Psoas muscle (tissue), 7 donors: ENCODE measurements at regions not wholly inside any gene's neighbourhood (a gene's known extent, or its start where the extent isn't known, plus 50 kb on each side); places are given as distances from the start of the nearest gene placed in this dataset.

Experiments
- ATAC-seq, 4 donors: fragments of 200-7000 bp; cut with Tn5 transposase; one replicate each; pipeline ENCODE4 v1.9.1; 2020; ENCODE audit warnings: moderate library complexity in 3 of 4, mild to moderate bottlenecking in 2 of 4
- DNase-seq, 2 donors: peaks; one replicate each; pipeline ENCODE4 v3.0.0-alpha.2; 2020
- H3K27ac ChIP-seq: fragments of 200-600 bp; one replicate; pipeline ENCODE4 v1.8.0; 2022
- H3K27me3 ChIP-seq, 3 donors: fragments of 200-600 bp in 1 of 3; one replicate each; pipeline versions ENCODE4 v1.6.1 to v1.8.0; 2013 to 2022; ENCODE audit warnings: low read length in 2 of 3, mild to moderate bottlenecking in 2 of 3, moderate library complexity in 1 of 3; ENCODE audit not compliant: insufficient read depth in 3 of 3
- H3K36me3 ChIP-seq, 2 donors: fragments of 200-600 bp in 1 of 2; one replicate each; pipeline versions ENCODE4 v1.6.1 to v1.8.0; 2013 to 2022; ENCODE audit warnings: low read depth in 1 of 2, mild to moderate bottlenecking in 1 of 2, moderate library complexity in 1 of 2; ENCODE audit not compliant: insufficient read depth in 1 of 2
- H3K4me1 ChIP-seq: fragments of 200-600 bp; one replicate; pipeline ENCODE4 v1.8.0; 2022
- H3K4me3 ChIP-seq: fragments of 200-600 bp; one replicate; pipeline ENCODE4 v1.8.0; 2022; ENCODE audit warnings: mild to moderate bottlenecking
- H3K9me3 ChIP-seq: fragments of 200-600 bp; one replicate; pipeline ENCODE4 v1.8.0; 2022
- CTCF ChIP-seq: fragments of 200-600 bp; IDR thresholded peaks from one replicate; pipeline ENCODE4 v1.8.0; 2022; ENCODE audit warnings: antibody characterized with exemption
- WGBS, 3 donors: extraction: QIAGEN DNeasy Blood & Tissue Kit; methylation state at CpG; one replicate each; pipeline versions ENCODE4 v1.1.6 to v1.1.7; 2013; 5-methylcytosine and 5-hydroxymethylcytosine counted together
- intact Hi-C, 2 donors: fragments of 100-400 bp; cut with DNase I; formaldehyde crosslinking; loops; one replicate each; pipeline versions ENCODE4 v1.11.0 to v1.14.2; 2022
- donor health status: healthy with polysubstance abuse.
- donor health status: DM: no; HTN: no; CAD: no; lungs with moderate emphysema.
- donor health status: Bipolar disorder and iron deficiency.
- donor health status: healthy.
- donor health status: DM: yes; HTN: yes; CAD: no.
- donor health status: DM: no; HTN: no; CAD: no.
- donor health status: DM: yes; HTN: yes; CAD: no.

- no peak for DNase-seq
- H3K27me3 ChIP-seq = no peaks in the 10 kb centered on the region
- TF ChIP-seq CTCF = no peak
Measured at GRCh38 chr21:18522181-18522972, 118.8 kb upstream of the TMPRSS15 start.

GRCh38 chr21:18524097-18524880, 120.7 kb upstream of the TMPRSS15 start:
- Histone ChIP-seq H3K36me3 (no peaks in the 10 kb centered on the region), H3K27me3 (no peaks in the 10 kb centered on the region), H3K4me1 (no peaks in the 10 kb centered on the region), H3K9me3 (no peaks in the 10 kb centered on the region), H3K27ac (no peak overlapping the region), H3K4me3 (no peak overlapping the region)
- 64 to 66% (median 66%) methylated on average over 7 of the region's 7 CpGs for WGBS, 3 donors
- no peak for TF ChIP-seq CTCF
- no peak for DNase-seq
- intact Hi-C loops = no loop called here
- ATAC-seq = no peak

More at GRCh38 chr21:18522181-18522972, 118.8 kb upstream of the TMPRSS15 start:
- Histone ChIP-seq H3K4me1 (no peaks in the 10 kb centered on the region), H3K36me3 (no peaks in the 10 kb centered on the region), H3K4me3 (no peak overlapping the region), H3K9me3 (no peaks in the 10 kb centered on the region), H3K27ac (no peak overlapping the region)
- WGBS, 3 donors = 73 to 79% (median 76%) methylated on average over 7 of the region's 7 CpGs
- intact Hi-C loops = no loop called here
- no peak for ATAC-seq

GRCh38 chr21:18529254-18529653, 125.7 kb upstream of the TMPRSS15 start:
- Histone ChIP-seq H3K4me3 (no peak overlapping the region), H3K36me3 (no peaks in the 10 kb centered on the region), H3K27me3 (no peaks in the 10 kb centered on the region), H3K27ac (no peak overlapping the region), H3K9me3 (no peaks in the 10 kb centered on the region), H3K4me1 (no peaks in the 10 kb centered on the region)
- 5 to 11% (median 7%) methylated on average over 1 of the region's 1 CpG for WGBS, 3 donors
- no peak for ATAC-seq
- no peak for DNase-seq
- TF ChIP-seq CTCF = no peak
- intact Hi-C loops = no loop called here

- ATAC-seq = no peak
- H3K9me3 ChIP-seq = peaks cover 5% of the 10 kb centered on the region
- intact Hi-C loops = no loop called here
- WGBS, 3 donors = 27 to 29% (median 28%) methylated on average over 2 of the region's 2 CpGs
- no peak overlapping the region for H3K27ac ChIP-seq
- H3K36me3 ChIP-seq = no peaks in the 10 kb centered on the region
- H3K4me3 ChIP-seq = no peak overlapping the region
- H3K4me1 ChIP-seq = no peaks in the 10 kb centered on the region
- no peaks in the 10 kb centered on the region for H3K27me3 ChIP-seq
- no peak for DNase-seq
- no peak for TF ChIP-seq CTCF
Measured at GRCh38 chr21:18542081-18542480, 138.5 kb upstream of the TMPRSS15 start.
